HG02588 (cell line): ENCODE measurements at regions not wholly inside any gene's neighbourhood (a gene's known extent, or its start where the extent isn't known, plus 50 kb on each side); places are given as distances from the start of the nearest gene placed in this dataset.

Source experiments
- ATAC-seq: cut with Tn5 transposase; IDR thresholded peaks from one replicate; pipeline ENCODE4 v1.9.1; 2021; ENCODE audit warnings: mild to moderate bottlenecking, moderate library complexity; ENCODE audit not compliant: unreplicated experiment

GRCh38 chr16:85173981-85174751 lies 61.9 kb upstream of the CIBAR2 start:
- no peak for ATAC-seq

DNA sequence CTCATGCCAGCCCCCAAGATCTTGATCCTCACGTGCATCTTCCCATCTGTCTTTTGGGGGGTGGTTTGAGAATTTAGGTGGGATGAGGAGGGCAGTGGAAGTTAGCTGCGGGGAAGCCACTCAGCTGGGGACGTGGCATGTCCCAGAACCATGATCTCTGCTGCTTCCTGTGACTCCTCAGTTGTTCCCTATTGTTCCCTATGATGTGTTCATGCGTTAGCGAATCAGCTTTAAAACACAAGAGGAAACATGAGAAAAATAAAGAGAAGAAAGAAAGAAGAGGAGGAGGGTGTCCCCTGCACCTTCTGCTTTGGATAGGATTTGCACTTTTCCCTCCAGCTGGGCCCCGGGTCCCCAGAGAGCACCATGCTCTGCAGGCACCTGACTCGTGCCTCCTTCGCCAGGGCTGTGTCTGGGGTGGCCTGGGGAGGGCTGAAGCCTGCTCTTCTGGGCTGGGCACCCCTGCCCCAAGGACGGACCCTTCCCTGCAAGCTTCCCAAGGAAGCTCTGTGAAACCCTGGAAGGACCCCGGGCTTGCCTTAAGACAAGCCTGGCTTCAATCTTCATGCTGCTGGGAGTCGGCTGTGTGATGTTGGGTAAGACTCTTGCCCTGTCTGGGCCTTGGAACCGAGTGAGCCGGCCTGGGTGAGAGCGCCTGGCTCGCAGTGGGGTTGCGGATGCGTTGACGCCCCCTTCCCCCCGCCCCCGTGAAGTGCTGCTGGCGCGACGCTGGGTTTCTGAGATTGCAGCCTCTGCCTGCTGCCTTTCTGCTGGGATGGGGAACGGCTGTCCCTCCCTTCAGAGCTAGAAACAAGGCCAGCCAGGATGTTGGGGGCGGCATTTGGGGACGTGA lies 62.8 kb upstream of the CIBAR2 start:
- no peak for ATAC-seq

DNA sequence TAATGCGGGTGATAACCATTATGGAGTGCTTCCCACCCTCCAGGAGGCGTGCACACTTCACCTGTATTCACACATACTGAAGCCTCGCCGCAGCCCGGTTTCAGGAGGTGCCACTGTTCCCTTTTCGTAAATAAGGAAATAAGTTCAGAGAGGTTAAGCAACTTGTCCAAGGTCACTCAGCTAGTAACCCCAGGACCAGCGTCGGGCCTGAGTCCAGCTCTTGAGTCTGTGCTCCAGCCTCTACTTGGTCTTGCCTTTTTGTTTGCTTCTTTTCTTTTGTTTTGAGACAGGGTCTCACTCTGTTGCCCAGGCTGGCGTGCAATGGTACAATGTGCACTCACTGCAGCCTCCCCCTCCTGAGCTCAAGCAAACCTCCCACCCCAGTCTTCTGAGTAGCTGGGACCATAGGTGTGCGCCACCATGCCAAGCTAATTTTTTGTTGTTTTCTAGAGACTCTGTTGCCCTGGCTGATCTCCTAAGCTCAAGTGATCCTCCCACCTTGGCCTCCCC lies 63.5 kb upstream of the CIBAR2 start:
- ATAC-seq = no peak

- no peak for ATAC-seq
Measured at GRCh38 chr16:85176541-85177447, 64.5 kb upstream of the CIBAR2 start.

DNA sequence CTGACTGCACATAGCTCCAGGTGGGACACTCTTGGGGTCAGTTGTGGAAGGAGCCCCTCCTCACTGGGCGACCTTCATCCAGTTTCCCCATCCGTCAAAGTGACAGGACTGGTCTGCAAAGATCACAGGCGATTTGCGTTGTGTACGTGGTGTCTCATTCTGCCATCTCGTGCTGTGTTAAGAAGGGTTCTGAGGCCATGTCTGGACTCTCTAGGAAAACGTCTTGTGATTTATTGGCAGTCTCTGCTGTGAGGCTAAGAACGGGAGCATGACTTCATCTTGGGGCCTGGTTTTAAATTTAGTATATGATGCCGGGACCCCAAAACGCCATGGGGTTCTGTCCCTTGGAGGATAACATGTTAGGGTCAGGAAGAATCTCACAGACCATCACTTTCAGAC lies 65.2 kb upstream of the CIBAR2 start:
- ATAC-seq = no peak

GRCh38 chr16:85178006-85178591 lies 65.8 kb upstream of the CIBAR2 start:
- no peak for ATAC-seq

DNA sequence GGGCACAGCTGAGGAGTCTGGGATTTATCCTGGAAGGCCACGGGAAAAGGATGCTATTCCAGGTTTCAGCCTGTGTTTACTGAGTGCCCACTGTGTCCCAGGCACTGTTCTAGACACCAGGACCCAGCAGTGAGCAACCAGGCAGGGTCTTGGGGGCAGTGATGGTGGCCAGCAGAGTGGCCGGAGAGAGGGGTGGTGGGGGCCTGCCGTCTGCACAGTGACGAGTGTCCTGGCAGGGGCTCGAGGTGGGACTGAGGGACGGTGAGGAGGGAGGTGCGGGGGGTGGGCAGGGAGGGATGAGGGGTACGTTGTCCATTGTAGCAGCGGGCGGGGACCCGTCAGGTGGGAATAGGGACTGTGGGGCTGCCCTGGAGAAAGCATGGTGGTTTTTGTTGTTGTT lies 66.3 kb upstream of the CIBAR2 start:
- no peak for ATAC-seq

GRCh38 chr16:85179344-85180046 lies 67.2 kb upstream of the CIBAR2 start:
- no peak for ATAC-seq

DNA sequence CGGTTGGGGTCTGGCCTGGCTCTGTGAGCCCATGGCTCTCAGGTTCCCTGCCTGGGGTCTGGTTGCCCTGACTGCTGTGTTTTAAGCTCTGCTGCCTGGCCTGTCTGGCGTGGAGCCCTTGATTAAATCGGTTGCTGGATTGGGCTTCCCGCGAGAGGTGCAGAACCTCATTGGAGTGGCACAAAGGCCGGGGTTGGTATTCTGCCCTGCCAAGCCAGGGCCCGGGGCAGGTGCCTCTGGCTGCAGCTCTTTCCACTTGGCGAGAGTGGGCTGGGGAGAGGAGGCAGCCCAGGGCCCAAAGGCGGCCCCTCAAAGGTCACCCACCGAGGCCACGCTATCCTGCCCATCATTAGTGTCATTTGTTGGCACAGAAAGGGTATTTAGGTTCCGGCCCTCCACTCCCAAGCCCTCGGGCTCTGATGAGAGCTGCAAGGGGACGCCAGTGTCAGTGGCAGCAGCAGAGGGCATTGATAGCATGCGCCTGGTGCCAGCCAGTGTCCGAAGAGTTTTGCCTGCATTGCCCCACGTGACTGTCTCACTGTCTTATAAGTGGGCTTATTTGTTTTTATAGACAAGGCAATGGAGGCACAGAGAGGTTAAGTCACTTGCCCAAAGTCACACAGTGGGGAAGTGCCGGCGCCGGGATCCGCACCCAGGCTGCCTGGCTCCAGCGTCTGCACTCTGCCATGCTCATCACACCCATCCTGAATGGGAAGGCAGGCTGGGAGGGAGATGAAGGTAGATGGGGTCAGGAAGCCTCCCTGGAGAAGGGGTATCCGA lies 68.0 kb upstream of the CIBAR2 start:
- ATAC-seq = no peak

DNA sequence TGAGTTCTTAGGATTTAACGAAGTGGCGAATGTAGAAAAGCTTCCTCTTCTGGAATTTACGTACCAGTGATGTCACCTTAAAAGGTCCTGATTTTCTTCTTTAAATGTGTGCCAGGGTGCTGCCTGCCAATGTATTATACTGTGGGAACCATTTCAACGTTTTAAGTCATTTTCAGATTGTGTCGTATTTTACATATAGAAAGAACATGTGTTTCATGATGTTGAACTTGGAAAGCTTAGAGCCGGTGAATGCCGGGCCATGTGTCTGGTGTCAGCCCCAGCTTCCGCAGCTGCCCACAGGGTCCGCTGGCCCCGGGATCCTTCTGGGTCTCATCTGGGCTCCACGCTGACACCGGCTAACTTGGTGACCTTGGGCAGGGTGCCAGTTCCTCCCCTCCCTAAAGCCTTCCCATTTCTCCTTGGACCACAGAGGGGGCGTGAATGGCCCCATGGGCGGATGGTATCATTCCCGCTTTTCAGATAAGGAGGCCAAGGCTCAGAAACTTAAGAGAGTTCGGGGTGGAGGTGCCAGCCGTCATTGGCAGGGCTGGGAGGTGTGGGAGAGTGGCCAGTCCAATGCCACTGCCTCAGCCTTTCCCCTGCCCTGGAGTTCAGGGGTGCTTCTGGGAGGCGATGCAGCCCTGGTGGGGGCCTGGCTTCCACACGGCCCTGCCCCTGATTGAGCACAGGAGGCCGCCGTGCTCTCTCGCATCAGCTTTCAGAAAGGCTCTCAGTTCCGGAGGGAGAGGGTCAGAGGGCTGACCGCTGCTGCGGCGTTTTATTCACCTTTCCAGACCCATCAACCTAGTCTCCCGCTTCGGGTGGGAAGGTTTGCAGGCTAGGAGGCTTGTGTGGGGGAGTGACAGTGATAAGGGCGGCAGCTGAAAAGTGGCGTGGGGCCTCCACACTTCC lies 68.8 kb upstream of the CIBAR2 start:
- ATAC-seq = no peak

DNA sequence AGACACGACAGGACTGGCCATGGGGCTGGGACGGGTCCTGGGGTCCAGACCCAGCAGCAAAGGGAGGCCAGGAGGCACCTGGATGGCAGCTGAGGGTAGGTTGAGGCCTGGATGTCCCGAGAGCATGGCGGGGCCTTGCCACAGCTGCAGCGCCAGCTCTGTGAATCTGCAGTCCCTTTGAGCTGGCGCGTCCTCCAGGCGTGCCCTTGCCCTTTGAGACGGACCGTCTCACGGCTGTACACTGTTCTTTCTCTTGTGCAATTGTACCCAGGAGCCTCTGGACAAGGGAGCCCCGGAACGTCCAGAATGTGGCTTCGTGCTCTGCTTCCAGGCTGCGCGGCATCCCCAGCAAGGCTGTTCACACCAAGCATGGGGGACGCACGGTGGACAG lies 69.5 kb upstream of the CIBAR2 start:
- ATAC-seq = no peak

DNA sequence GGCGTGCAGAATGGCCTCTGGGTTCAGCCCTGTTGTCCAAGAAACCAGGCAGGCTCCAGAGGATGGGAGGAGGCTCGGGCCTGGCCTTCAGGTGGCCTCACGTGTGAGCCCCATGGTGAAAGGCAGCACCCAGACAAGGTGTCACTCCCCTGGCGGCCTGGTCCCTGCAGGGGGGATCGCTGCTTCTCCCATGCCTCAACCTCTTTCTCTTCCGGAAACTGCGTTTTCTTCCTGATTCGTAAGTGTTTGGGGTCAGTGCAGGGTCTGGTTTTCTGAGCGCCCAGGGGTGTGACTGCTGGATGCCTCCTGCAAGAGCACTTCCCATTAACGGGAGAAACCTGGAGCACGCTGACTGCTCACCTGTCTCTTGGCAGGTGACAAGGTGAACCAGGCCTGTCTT lies 70.0 kb upstream of the CIBAR2 start:
- ATAC-seq = no peak

DNA sequence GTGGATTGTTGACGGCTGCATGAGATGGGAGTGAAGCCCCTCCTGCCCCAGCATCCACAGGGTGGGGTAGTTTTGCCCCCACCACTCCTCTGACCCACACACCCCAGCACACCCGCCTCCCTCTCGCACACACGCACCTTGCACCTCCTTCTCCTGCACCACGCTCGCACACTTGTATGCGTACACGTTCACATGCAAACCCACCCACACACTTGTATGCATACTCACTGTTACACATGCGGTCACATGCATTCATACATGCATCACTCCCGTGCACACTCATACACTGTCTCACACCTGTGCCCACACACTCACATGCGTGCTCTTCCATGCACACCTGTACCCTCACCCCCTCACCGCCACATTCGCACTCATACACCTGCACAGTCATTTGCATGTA lies 70.5 kb upstream of the CIBAR2 start:
- ATAC-seq = no peak

- no peak for ATAC-seq
Measured at GRCh38 chr16:85183564-85183963, 71.3 kb upstream of the CIBAR2 start.

DNA sequence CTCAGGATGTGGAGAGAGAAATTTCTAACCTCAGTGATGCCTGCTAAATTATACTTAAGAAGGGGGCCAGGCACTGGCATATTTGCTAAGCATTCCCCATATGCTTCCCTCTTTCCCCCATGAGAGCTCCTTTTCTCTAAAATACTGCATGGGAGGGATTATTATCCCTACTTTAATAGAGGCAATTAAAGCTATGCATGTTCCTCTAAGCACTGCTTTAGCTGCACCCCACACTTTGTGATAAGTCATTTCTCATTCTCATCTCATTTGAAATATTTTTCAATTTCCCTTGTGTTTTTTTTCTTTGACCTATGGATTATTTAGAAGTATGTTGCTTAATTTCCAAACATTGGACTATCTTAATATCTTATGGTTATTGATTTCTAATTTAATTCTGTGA lies 72.1 kb upstream of the CIBAR2 start:
- ATAC-seq = no peak

DNA sequence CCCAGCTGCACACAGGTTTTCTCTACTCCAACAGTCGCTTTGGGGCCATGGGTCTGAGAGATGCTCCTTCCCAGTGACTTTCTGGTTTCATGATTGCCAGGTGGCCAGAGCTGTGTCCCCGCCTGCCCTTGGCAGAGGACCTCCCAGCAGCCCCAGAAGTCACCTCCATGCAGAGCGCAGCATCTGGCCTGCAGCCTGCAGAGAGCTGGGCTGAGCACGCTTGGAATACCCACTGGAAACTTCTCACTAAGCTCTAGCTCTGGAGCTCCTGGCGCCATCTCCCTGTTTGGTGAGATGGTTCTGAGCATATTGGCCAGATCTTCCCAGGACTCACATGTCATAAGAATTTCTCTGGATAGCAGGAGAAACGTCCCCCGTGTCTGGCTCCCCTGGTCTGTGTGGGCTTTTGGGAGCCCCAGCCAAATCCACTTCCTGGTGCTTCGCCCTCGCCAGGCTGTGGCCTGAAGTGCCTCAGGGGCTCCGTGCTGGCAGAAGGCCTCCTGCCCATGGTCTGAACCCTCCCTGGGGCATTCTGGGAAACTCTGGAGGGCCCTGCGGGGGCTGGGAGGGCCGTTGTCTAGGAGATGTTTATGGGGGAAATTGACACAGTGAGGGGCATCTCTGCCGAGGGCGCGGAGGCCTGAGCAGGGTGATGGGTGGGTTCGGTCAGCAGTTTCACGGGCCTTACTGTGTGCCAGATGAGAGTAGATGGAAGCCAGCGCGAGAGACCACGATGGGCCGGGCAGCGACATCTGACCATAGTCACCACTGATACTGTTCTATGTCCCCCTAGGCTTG lies 73.2 kb upstream of the CIBAR2 start:
- no peak for ATAC-seq

- no peak for ATAC-seq
Measured at GRCh38 chr16:85187002-85187401, 74.7 kb upstream of the CIBAR2 start.
